Muscle of back (tissue), 3 donors: ENCODE measurements at regions not wholly inside any gene's neighbourhood (a gene's known extent, or its start where the extent isn't known, plus 50 kb on each side); places are given as distances from the start of the nearest gene placed in this dataset.
A peak's percentile ranks its signal among the peaks of the same experiment; 100 is the strongest.

Experiments
- DNase-seq, 3 donors: peaks; one replicate each; pipeline versions ENCODE4 v3.0.0 to v3.0.0-alpha.2; 2013

DNA sequence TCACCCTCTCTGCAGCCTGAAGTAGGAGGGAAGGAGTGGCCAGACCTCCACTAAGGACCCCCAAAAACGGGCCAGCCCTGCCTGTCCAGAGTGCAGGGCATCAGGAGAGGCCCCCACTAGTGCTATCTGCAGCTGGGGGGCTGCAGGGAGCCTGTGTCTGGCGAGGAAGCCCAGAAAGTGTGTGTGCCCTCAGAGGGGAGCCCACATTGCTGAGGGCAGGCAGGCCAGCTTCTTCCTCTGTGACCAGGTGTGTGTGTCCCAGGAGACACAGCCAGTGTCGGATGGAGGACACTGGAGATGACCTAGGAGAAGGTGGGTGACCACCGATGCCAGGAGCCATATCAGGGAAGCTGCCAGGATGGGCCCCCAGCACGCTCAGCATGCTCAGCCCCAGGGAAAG is 218.7 kb downstream of the IRX2 start:
- DNase-seq, result no peak

DNA sequence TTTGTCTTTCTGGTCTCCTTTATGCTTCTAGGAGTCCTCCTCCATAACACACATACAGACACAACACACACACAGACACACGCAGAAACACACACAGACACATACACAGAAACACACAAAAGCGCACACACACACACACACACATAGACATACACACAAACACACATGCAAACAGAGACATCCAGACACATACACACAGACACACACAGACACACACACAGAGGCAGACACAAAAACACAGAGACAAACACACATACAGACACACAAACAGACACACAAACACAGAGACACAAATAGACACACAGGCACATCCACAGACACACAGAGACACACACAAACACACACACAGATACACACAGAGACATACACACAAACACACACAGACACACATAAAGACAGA is 220.2 kb downstream of the IRX2 start:
- no peak for DNase-seq

DNA sequence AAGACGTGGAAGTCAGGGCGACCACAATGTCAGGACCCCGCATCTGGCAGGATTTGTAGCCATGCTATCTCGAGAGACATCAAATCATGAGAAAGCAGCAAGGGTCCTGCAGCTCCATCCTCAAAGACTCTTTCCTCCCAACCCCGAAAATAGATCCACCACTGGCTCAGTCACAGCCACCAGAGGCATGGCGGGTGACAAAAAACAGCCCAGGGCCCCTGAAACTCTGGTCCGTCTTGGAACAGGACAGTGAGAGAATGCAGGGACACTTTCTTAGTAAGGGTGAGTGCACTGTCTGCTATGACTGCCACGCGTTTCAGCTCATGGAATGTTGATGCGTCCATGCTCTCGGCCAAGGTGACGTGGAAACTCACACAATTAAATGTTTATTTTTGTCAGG is 220.9 kb downstream of the IRX2 start:
- no peak for DNase-seq

DNA sequence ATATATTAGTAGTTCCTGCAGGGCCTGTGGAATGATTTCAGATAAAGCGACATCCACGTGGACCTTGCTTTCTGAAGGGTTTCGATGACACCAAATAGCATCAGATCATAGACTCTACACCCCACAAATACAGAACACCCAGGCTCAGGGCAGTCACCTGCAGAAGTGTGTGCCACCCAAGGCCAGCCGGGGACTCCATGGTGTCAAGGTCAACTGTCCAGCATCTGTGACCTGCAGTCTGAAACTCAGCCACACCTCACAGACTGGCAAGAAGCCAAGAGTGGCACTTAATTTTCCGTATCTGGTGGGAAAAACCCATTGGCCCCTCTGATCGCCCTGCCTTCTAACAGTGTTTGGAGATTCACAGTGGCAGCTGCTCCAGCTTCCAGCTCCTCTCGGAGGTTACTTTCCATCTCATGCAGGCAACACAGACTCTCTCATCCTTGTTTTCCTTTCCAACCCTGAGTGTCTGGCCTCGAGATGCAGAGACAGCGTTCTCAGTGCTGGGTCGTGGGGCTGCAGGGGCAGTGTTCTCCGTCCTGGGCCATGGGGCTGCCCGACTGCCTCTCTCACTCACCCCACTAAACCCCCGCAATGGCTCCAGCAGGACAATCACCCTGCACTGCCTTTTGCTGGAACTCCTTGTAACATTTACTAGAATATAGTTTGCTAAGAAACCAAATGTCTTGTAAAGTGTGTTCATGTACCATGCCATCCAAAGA is 221.9 kb downstream of the IRX2 start:
- DNase-seq, result no peak

DNA sequence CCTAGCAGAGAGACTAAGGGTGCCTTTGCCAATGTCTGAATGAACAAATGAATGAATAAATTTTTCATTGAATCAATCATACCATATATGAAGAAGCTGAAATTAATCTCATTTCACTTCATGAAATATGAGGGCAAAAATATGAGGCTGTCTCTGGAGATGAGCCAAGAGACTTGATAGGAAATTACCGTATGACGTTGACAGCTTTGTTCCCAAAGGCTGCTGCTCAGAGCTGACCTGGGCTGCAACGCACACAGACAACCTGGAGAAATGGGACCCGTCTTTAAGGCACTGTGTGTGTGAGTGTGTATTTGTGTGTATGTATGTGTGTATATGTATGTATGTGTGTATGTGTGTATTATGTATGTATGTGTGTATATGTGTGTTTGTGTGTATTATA is 226.1 kb downstream of the IRX2 start:
- no peak for DNase-seq

DNA sequence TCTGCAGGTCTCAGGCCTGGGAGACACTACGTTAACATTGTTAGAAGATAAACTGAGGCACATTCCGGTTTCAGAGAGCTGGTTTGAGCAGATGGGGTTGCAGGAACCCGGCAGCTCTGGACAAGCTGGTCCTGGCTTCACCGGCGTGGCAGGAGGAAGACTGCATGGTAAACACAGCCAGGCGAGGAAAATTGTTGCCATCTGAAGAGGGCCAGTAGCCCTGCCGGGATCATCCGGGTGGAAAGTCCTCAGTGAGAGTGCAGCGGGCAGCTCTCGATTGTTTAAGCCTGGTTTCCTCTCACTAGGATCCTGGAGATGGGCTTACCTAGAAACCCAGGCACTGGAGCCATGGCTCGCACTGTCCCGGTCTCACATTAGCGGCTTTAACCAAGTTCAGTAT is 226.9 kb downstream of the IRX2 start:
- no peak for DNase-seq

DNA sequence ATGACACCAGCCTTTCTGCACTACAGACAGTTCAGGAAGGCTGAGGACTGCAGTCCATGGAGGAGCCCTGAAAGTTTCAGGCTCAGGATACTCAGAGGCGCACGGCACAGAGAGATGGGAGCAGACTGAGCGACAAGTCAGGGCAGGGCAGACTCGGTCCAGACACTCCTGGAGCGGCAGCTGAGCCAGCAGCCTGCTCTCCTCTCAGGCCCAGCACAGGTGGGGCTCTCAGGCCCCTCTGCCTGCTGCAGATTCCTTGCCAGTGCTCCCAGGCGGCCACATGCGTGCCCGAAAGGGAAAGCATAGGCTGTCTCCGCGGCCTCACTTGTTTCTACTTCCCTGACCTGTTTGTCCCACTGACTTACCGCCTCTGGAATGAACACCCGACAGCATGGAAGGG is 228.3 kb downstream of the IRX2 start:
- DNase-seq, result no peak

DNA sequence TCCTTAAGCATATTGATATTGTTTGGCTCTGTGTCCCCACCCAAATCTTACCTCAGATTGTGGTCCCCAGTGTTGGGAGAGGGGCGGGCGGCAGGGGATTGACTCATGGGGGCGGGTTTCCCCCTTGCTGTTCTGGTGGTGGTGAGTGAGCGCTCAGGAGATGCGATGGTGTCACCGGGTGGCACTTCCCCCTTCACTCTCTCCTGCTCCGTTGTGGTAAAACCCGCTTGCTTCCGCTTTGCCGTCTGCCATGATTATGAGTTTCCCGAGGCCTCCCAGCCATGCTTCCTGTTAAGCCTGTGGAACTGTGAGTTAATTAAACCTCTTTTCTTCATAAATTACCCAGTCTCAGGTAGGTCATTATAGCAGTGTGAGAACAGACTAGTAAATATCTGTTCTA is 229.1 kb downstream of the IRX2 start:
- no peak for DNase-seq

DNA sequence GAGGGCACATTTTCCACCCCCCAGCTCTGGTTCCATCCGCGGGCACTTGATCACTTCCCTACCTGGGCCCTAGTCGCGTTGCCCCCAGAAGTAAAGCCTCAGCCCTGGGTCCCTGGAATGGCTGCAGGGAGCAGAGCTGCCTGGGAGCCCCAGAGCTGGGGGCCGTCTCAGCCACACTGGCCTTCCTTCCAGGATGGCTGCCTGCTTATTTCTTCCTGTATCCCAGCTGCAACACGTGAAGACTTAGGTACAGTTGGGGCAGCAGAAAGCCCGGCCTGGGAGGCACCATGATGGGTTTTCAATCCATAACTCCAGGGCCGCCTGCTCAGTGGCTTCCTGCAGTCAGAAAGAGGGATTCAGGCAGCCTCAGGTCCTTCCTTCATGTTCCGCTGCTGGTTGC is 232.3 kb downstream of the IRX2 start:
- no peak for DNase-seq

DNA sequence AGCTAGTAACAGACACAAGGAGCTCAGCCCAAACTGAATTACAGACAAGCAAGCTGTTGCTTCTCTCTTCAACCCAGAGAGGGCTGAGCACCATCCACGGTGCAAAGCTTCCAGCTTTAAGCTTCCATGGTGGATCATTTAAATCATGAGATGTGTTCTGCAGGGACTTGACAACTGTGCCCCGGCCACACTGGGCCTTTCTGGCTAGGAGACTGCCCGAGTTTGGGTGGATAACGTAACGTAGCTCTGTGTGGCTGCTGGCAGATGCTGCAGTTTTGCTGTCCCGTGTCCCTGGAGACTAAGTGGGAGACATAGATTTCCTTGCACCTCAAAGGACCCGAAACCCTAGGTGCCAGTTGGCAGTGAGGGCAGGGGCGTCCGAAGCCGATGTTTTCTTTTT is 234.0 kb downstream of the IRX2 start:
- DNase-seq, result no peak

DNA sequence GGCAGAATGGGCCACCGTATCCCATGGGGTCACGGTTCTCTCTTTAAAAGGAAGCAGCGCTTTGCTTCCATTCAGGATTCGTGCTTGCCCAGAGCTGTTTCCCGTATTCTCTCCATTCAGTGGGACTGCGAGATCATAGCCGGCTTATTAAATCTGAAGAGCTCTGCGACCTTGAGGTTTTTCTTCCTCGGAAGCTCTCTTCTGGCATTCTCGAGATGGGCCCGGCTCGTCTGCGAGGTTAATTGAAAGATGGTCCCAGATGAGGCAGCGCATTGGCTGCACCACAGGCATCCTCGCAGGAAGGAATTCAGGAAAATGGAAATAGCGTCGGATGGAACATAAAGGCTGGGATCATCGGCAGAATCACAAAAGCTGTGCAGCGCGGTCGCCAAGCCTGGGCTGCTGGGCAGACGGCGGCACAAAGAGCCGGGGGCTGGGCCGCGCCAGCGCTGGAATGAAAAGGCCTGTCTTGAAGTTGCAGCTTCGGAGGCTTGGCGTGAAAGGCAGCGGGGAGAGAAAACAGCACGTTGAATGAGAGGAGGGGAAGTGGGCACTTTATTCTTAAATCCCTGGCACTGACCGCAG is 236.2 kb downstream of the IRX2 start:
- no peak for DNase-seq

DNA sequence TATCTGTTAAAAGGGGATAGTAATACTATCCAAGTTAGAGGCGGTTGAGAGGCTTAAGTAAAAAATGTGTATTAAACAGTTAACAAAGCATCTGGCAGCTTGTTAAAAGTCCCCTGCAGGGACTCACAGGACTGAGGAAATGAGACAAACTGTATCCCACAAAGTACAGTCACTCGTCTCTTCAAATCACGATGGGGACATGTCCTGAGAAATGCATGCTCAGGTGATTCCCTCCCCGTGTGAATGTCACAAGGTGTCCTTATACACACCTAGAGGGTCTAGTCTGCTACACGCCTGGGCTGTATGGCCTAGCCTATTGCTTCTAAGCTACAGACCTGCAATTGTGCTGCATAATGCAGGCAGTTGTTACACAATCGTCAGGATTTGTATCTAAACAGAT is 237.0 kb downstream of the IRX2 start:
- no peak for DNase-seq

DNA sequence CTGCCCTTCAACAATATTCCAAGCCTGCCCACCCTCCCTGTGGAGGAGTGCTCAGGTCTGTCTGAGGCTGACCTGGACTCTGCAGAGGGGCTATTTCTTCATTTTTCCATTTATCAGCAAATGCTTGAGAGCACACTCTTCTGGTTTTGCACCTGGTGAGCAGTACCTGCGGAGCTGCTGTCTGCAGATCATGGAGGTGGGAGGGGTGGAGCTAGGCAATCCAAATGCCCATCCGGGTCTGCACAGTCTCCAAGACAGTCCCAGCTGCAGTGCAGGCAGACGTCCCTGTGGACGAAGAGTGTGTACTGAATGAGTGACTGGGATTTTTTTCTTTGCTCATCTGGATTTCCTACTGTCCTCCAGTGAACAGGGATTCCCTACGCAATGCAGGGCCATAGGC is 239.8 kb downstream of the IRX2 start:
- DNase-seq, result no peak

DNA sequence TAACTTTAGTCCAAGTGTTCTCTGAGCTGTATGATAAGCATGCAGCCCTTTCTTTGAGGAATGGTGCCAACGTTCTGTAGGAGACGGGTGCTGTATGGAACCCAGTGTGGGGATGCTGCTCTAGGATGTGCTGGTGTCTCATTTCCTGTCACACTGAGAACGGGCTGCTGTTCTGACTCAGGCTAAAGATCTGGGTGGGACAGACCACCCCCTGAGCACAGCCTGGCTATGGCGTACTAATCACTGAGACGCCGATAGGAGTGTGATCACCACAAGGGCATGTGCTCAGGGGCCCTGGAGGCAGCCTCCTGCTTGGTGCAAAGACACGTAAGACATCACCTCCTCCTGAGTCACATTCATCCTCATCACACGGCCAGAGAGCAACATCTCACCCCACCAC is 240.4 kb downstream of the IRX2 start:
- peak in 1 of 3 donors; percentile 26 for DNase-seq

DNA sequence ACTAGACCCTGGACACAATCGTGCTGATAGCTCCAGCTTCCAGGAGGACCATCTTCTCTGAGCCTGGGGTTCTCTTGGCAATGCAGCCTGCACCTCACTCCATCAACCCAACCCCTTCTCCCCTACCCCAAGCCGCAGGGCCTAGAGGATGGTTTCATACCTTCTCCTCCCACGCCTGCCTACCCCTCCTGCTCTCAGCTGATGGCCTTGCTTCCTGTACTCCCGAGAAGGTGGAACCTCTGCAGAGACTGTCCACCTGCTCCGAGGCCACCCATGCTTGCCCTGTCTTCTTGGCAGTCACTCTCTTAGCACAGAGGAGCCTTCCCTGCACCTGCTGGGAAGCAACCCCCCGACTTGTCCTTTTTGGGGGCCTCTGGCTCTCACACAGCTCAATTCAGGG is 241.9 kb downstream of the IRX2 start:
- DNase-seq, result no peak

DNA sequence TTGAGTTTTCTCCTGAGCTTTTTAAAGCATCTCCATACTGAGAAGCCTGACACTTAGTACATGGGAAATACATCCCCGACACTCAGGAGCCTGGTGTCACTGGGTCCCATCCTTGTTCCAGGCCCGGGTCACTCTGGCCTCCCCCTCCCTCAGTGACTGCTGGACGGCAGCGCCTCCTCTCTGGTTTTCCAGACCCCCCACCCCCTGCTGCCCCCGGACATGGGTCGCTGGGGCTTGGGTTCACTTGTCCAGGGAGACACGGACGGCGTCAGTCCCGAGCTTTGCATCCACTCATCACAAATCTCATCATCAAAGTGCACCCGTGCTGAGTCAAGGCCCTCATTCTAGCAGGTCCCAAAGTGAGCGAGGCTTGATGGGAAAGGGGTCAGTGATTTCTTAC is 243.0 kb downstream of the IRX2 start:
- DNase-seq, result no peak

DNA sequence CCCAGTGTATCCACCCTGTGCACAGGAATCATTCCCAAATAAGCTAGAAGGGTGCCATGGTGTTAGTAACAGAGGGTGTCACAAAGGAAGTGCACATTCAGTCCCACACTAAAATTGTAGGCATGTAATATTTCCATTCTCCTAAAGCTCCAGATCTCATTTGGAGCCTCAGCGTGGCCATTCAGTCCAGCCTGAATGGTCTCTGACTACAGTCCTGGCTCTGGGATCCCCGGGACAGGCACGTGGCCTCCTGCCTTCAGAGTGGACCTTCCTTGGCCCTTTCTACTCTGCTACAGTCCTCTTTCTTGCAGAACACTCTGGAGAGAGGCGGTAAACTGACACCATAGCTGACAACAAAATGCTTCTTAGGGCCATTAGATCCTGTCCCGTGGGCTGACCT is 243.9 kb downstream of the IRX2 start:
- no peak for DNase-seq

DNA sequence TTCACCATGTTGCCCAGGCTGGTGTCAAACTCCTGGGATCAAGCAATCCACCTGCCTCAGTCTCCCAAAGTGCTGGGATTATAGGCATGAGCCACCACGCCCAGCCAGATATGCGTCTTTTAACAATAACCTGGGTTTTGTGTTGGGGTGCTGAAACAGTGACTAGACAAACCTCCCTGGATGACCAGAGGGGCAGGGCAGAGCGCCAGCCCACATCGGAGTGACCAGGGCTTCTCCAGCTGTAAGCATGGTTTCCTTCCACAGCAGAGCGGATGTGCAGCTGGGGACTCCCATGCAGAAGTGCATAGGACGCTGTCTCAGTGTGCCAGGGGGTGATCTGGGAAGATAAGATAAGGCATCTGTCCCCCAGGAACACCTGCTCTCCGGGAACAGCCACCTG is 244.9 kb downstream of the IRX2 start:
- DNase-seq, result no peak

DNA sequence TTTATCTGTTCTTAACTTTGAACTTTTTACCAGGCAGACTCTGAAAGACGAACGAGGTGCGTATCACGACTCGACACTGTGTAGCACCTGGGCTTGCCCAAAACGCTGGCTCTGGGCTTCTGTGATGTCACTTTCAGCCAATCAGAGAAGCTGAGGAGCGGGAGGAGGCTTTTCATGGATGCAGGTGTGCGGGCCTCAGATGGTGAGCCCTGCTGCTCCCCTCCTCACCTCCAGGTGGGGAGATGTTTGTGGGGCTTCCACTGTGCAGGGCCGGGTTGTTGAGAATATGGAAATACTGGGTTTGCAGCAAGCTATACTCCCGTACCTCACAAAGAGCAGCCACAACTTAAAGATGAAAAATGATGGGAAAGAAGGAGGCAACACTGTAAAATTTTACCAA is 246.3 kb downstream of the IRX2 start:
- no peak for DNase-seq

DNA sequence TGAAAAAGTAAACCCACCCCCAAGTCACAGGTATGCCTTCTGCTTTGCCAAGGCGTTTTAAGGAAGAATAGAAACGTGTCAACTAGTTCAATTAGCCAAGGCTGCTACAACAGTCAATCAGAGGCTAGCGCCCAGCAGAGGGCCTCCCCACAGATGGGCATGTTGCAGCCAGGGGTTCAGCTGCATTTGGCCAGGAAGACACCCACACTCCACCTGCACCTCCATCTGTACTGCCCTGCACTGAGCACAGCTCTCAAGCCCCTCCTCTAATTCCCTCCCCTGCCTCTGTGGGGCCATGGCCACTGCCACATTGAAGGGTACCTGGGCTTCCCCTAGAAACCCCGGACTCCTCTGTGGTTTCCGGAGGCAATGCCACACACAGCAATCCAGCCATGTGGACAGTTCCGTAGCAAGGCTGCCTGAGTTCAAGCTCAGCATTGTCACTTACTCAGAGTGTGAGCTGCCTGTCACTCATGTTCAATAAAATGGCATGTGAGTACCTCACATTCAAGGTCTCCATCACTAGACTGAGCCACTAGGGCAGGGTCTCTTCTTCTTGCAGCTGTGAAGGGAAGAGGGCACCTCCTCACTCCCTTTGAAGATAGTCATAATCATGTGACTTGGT is 248.4 kb downstream of the IRX2 start:
- DNase-seq, result no peak

DNA sequence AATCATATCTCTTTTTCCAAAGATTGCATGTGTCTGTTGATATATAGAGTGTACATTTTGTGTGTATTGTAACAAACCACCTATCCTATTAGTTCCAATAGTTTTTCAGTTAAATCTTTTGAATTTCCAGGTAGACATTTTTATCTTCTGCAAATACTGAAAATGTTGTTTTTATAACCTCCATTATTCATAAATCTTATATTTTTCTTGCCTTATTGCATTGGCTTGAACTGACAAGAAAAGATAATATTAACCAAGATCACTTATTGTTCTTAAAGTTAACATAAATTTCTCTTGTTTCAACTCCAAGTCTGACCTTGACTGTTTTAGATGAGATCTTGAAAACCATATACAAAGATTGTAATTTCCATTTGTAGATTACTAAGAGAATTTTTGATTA is 251.6 kb downstream of the IRX2 start:
- DNase-seq, result no peak

DNA sequence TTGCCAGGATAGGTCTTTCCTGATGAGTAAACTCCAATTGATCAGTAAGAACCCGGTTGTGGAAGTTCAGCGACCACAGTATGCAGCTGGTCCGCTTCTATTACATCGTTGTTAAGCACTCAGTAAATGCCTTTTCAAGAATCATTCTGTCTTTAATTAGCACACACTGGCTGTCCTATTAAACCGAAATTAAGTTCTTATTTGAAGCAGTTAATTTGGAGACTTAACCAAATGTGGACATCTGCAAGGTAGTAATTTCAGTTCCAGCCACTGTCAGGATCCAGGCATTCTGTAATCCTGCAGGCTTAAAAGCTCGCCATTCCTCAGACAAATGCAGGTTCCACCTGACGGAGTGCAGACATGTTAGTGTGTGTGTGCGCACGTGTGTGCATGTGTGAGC is 254.6 kb downstream of the IRX2 start:
- no peak for DNase-seq

DNA sequence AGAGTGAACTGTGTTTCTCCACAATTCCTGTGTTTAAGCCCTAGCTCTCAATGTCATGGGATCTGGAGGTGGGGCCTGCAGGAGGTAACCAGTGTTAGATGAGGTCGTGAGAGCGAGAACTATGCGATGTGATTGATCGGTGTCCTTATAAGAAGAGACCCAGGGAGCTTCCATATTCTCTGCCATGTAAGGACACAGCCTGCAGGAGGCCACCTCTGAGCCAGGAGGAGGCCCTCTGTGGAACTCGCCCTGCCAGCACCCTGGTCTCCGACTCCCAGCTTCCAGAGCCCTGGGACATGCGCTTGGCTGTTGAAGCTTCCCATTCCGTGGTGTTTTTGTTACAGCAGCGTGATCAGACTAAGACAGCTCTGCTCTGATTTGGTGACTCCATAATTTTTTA is 255.4 kb downstream of the IRX2 start:
- no peak for DNase-seq

DNA sequence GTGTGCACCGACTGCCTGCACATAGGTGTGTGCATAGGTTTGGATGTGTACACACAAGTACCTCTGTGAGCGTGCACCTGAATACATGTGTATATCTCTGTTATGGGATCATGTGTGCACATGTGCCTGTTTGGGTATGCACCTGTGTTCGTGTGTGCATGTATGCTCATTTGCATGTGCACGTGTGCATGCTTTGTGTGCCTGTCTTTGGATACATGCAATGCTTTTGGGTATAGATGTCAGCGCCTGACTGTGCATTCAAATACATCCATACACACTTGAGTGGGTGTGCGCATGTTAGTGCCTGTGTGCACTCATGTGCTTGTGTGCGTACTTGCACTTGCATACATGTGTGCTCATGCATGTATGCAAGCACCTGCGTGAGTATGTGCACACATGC is 258.1 kb downstream of the IRX2 start:
- DNase-seq, result no peak
